Keratinocyte (primary cell): ENCODE measurements at regions not wholly inside any gene's neighbourhood (a gene's known extent, or its start where the extent isn't known, plus 50 kb on each side); places are given as distances from the start of the nearest gene placed in this dataset.
"Not testable (repeated sequence)": the region's sequence is repeated elsewhere in the genome, so short reads cannot be mapped to it uniquely, and the experiment has no call there.

Experiments used
- EZH2 ChIP-seq: IDR thresholded peaks from one replicate; pipeline ENCODE4 v1.6.1; 2012; ENCODE audit warnings: inconsistent platforms, mild to moderate bottlenecking, low read length, moderate library complexity
- TF ChIP-seq, protein P1 (sequence below), 3 experiments: IDR thresholded peaks in 1 of 3; conservative IDR thresholded peaks in 1 of 3; optimal IDR thresholded peaks in 1 of 3; 2 replicates in 2 of 3; 3 replicates in 1 of 3; pipeline versions ENCODE3 to v1.5.1; 2011; ENCODE audit warnings: low read length in 3 of 3, mild to moderate bottlenecking in 3 of 3, moderate library complexity in 2 of 3, control low read depth in 1 of 3, inconsistent platforms in 1 of 3; ENCODE audit not compliant: insufficient read depth in 2 of 3; ENCODE audit errors: extremely low read depth in 1 of 3

DNA sequence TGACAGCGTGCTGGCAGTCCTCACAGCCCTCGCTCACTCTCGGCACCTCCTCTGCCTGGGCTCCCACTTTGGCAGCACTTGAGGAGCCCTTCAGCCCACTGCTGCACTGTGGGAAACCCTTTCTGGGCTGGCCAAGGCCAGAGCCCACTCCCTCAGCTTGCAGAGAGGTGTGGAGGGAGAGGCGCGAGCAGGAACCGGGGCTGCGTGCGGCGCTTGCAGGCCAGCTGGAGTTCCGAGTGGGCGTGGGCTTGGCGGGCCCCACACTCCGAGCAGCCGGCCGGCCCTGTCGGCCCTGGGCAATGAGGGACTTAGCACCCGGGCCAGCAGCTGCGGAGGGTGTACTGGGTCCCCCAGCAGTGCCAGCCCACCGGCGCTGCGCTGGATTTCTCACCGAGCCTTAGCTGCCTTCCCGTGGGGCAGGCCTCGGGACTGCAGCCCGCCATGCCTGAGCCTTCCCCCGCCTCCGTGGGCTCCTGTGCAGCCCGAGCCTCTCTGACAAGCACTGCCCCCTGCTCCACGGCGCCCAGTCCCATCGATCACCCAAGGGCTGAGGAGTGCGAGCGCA is 722.0 kb downstream of the KLHL13 start:
- TF ChIP-seq, protein P1, sequence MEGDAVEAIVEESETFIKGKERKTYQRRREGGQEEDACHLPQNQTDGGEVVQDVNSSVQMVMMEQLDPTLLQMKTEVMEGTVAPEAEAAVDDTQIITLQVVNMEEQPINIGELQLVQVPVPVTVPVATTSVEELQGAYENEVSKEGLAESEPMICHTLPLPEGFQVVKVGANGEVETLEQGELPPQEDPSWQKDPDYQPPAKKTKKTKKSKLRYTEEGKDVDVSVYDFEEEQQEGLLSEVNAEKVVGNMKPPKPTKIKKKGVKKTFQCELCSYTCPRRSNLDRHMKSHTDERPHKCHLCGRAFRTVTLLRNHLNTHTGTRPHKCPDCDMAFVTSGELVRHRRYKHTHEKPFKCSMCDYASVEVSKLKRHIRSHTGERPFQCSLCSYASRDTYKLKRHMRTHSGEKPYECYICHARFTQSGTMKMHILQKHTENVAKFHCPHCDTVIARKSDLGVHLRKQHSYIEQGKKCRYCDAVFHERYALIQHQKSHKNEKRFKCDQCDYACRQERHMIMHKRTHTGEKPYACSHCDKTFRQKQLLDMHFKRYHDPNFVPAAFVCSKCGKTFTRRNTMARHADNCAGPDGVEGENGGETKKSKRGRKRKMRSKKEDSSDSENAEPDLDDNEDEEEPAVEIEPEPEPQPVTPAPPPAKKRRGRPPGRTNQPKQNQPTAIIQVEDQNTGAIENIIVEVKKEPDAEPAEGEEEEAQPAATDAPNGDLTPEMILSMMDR (optimal IDR thresholded peaks at IDR 0.05 in 1 of 3, IDR thresholded peaks at IDR 0.05 in 1 of 3, conservative IDR thresholded peaks at IDR 0.05 in 1 of 3; ENCODE audit: extremely low read depth in 1 of 3, insufficient read depth in 2 of 3, low read length in 3 of 3) = not testable (repeated sequence)
- not testable (repeated sequence) for TF ChIP-seq EZH2
